ENCODE measurements at regions not wholly inside any gene's neighbourhood (a gene's known extent, or its start where the extent isn't known, plus 50 kb on each side); places are given as distances from the start of the nearest gene placed in this dataset.

GRCh38 chr16:11494029-11494428 lies 92.7 kb downstream of the LITAF start:
- DNase-seq, result no peak
- Histone ChIP-seq H3K4me1 (ENCODE audit: insufficient read depth) (peaks cover 17% of the 10 kb centered on the region), H2AFZ (no peak overlapping the region), H4K20me1 (ENCODE audit: insufficient read depth) (no peaks in the 10 kb centered on the region), H3F3A (ENCODE audit: insufficient read depth) (peaks cover 24% of the 10 kb centered on the region), H3K79me2 (ENCODE audit: insufficient read depth) (no peaks in the 10 kb centered on the region), H3K4me3 (no peak overlapping the region), H3K9me2 (ENCODE audit: insufficient read depth) (no peaks in the 10 kb centered on the region), H3K9ac (no peak overlapping the region), H3K27ac (no peak overlapping the region), H3K9me3 (ENCODE audit: low read depth) (no peaks in the 10 kb centered on the region), H3K27me3 (replicated peaks; ENCODE audit: insufficient read depth) (no peaks in the 10 kb centered on the region), H3K4me2 (ENCODE audit: unreplicated experiment) (no peak overlapping the region), H3K36me3 (ENCODE audit: low read depth) (no peaks in the 10 kb centered on the region)
- 78% methylated on average over 13 of the region's 17 CpGs; no CpG with 5 or more reads in 1 of the 2 experiments for WGBS, 2 experiments (ENCODE audit: low coverage in 1 of 2, low lambda C conversion rate in 2 of 2, missing lambda C conversion rate in 2 of 2)
- TF ChIP-seq EZH2 (IDR thresholded peaks at IDR 0.05; ENCODE audit: insufficient read depth, poor library complexity, severe bottlenecking) (no peak), EZH2phosphoT487 (IDR thresholded peaks at IDR 0.05; ENCODE audit: insufficient read depth, low read depth) (no peak)
- in situ Hi-C loops (cut with MboI), result no loop called here

GRCh38 chr16:11494433-11494832 lies 92.3 kb downstream of the LITAF start:
- in situ Hi-C loops (cut with MboI), result no loop called here
- H3K9me3 ChIP-seq (ENCODE audit: low read depth), result no peaks in the 10 kb centered on the region
- H3K9me2 ChIP-seq (ENCODE audit: insufficient read depth), result no peaks in the 10 kb centered on the region
- 95 to 98% methylated on average over 10 to 12 of the region's 12 CpGs for WGBS, 2 experiments (ENCODE audit: low coverage in 1 of 2, low lambda C conversion rate in 2 of 2, missing lambda C conversion rate in 2 of 2)
- TF ChIP-seq EZH2 (IDR thresholded peaks at IDR 0.05; ENCODE audit: insufficient read depth, poor library complexity, severe bottlenecking) (no peak), EZH2phosphoT487 (IDR thresholded peaks at IDR 0.05; ENCODE audit: insufficient read depth, low read depth) (no peak)
- no peak overlapping the region for H3K9ac ChIP-seq
- no peaks in the 10 kb centered on the region for H3K79me2 ChIP-seq (ENCODE audit: insufficient read depth)
- peaks cover 17% of the 10 kb centered on the region for H3K4me1 ChIP-seq (ENCODE audit: insufficient read depth)
- no peaks in the 10 kb centered on the region for H4K20me1 ChIP-seq (ENCODE audit: insufficient read depth)
- H3K27ac ChIP-seq, result no peak overlapping the region
- H2AFZ ChIP-seq, result no peak overlapping the region
- H3K4me2 ChIP-seq (ENCODE audit: unreplicated experiment), result no peak overlapping the region
- no peaks in the 10 kb centered on the region for H3K27me3 ChIP-seq (replicated peaks; ENCODE audit: insufficient read depth)
- no peak overlapping the region for H3K4me3 ChIP-seq
- peaks cover 24% of the 10 kb centered on the region for H3F3A ChIP-seq (ENCODE audit: insufficient read depth)
- DNase-seq, result no peak
- no peaks in the 10 kb centered on the region for H3K36me3 ChIP-seq (ENCODE audit: low read depth)

DNA sequence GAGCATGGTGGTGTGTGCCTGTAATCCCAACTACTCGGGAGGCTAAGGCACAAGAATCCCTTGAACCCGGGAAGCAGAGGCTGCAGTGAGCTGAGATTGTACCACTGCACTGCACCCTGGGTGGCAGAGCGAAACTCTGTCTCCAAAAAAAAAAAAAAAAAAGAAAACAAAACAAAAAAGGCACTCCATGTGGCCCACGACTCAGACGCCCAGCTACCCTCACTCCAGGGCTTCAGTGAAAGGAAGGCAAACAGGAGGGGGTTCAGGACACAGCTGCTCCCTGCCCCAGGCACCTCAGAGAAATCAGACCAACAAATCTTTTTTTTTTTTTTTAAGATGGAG lies 91.7 kb downstream of the LITAF start:
- H3K9me2 ChIP-seq (ENCODE audit: insufficient read depth), result no peaks in the 10 kb centered on the region
- no peak overlapping the region for H2AFZ ChIP-seq
- H4K20me1 ChIP-seq (ENCODE audit: insufficient read depth), result no peaks in the 10 kb centered on the region
- no peaks in the 10 kb centered on the region for H3K27me3 ChIP-seq (replicated peaks; ENCODE audit: insufficient read depth)
- in situ Hi-C loops (cut with MboI), result no loop called here
- H3F3A ChIP-seq (ENCODE audit: insufficient read depth), result peaks cover 24% of the 10 kb centered on the region
- 86 to 93% methylated on average over 4 to 5 of the region's 5 CpGs for WGBS, 2 experiments (ENCODE audit: low coverage in 1 of 2, low lambda C conversion rate in 2 of 2, missing lambda C conversion rate in 2 of 2)
- H3K79me2 ChIP-seq (ENCODE audit: insufficient read depth), result no peaks in the 10 kb centered on the region
- peaks cover 17% of the 10 kb centered on the region for H3K4me1 ChIP-seq (ENCODE audit: insufficient read depth)
- TF ChIP-seq EZH2 (IDR thresholded peaks at IDR 0.05; ENCODE audit: insufficient read depth, poor library complexity, severe bottlenecking) (no peak), EZH2phosphoT487 (IDR thresholded peaks at IDR 0.05; ENCODE audit: insufficient read depth, low read depth) (no peak)
- no peak overlapping the region for H3K9ac ChIP-seq
- no peak overlapping the region for H3K4me2 ChIP-seq (ENCODE audit: unreplicated experiment)
- H3K4me3 ChIP-seq, result no peak overlapping the region
- no peak for DNase-seq
- H3K36me3 ChIP-seq (ENCODE audit: low read depth), result no peaks in the 10 kb centered on the region
- H3K9me3 ChIP-seq (ENCODE audit: low read depth), result no peaks in the 10 kb centered on the region
- no peak overlapping the region for H3K27ac ChIP-seq
